ENCODE measurements at regions not wholly inside any gene's neighbourhood (a gene's known extent, or its start where the extent isn't known, plus 50 kb on each side); places are given as distances from the start of the nearest gene placed in this dataset.

- TF ChIP-seq CTCF (IDR thresholded peaks at IDR 0.05) (no peak), ZFX (IDR thresholded peaks at IDR 0.05; ENCODE audit: borderline replicate concordance) (no peak)
These were observed 670.8 kb upstream of the FLRT2 start for GRCh38 chr14:84859116-84859515.

All from 22Rv1 (cell line).